Psoas muscle (tissue), 7 donors: ENCODE measurements at regions not wholly inside any gene's neighbourhood (a gene's known extent, or its start where the extent isn't known, plus 50 kb on each side); places are given as distances from the start of the nearest gene placed in this dataset.
A peak's percentile ranks its signal among the peaks of the same experiment; 100 is the strongest.

Source experiments
- ATAC-seq, 4 donors: fragments of 200-7000 bp; cut with Tn5 transposase; one replicate each; pipeline ENCODE4 v1.9.1; 2020; ENCODE audit warnings: moderate library complexity in 3 of 4, mild to moderate bottlenecking in 2 of 4
- DNase-seq, 2 donors: peaks; one replicate each; pipeline ENCODE4 v3.0.0-alpha.2; 2020
- H3K27ac ChIP-seq: fragments of 200-600 bp; one replicate; pipeline ENCODE4 v1.8.0; 2022
- H3K27me3 ChIP-seq, 3 donors: fragments of 200-600 bp in 1 of 3; one replicate each; pipeline versions ENCODE4 v1.6.1 to v1.8.0; 2013 to 2022; ENCODE audit warnings: low read length in 2 of 3, mild to moderate bottlenecking in 2 of 3, moderate library complexity in 1 of 3; ENCODE audit not compliant: insufficient read depth in 3 of 3
- H3K36me3 ChIP-seq, 2 donors: fragments of 200-600 bp in 1 of 2; one replicate each; pipeline versions ENCODE4 v1.6.1 to v1.8.0; 2013 to 2022; ENCODE audit warnings: low read depth in 1 of 2, mild to moderate bottlenecking in 1 of 2, moderate library complexity in 1 of 2; ENCODE audit not compliant: insufficient read depth in 1 of 2
- H3K4me1 ChIP-seq: fragments of 200-600 bp; one replicate; pipeline ENCODE4 v1.8.0; 2022
- H3K4me3 ChIP-seq: fragments of 200-600 bp; one replicate; pipeline ENCODE4 v1.8.0; 2022; ENCODE audit warnings: mild to moderate bottlenecking
- H3K9me3 ChIP-seq: fragments of 200-600 bp; one replicate; pipeline ENCODE4 v1.8.0; 2022
- WGBS, 3 donors: extraction: QIAGEN DNeasy Blood & Tissue Kit; methylation state at CpG; one replicate each; pipeline versions ENCODE4 v1.1.6 to v1.1.7; 2013; 5-methylcytosine and 5-hydroxymethylcytosine counted together
- intact Hi-C, 2 donors: fragments of 100-400 bp; cut with DNase I; formaldehyde crosslinking; loops; one replicate each; pipeline versions ENCODE4 v1.11.0 to v1.14.2; 2022
- TF ChIP-seq, protein P1 (sequence below): fragments of 200-600 bp; IDR thresholded peaks from one replicate; pipeline ENCODE4 v1.8.0; 2022; ENCODE audit warnings: antibody characterized with exemption
- donor health status: healthy with polysubstance abuse.
- donor health status: DM: no; HTN: no; CAD: no; lungs with moderate emphysema.
- donor health status: Bipolar disorder and iron deficiency.
- donor health status: healthy.
- donor health status: DM: yes; HTN: yes; CAD: no.
- donor health status: DM: no; HTN: no; CAD: no.
- donor health status: DM: yes; HTN: yes; CAD: no.

GRCh38 chr13:107452833-107453232, 762.5 kb downstream of the LIG4 start:
- no peak for DNase-seq
- ATAC-seq: no peak
- Histone ChIP-seq H3K27ac (no peak overlapping the region), H3K4me1 (no peaks in the 10 kb centered on the region), H3K4me3 (no peak overlapping the region), H3K36me3 (no peaks in the 10 kb centered on the region), H3K27me3 (no peaks in the 10 kb centered on the region), H3K9me3 (no peaks in the 10 kb centered on the region)
- intact Hi-C loops: no loop called here
- WGBS, 3 donors: 89 to 95% (median 89%) methylated on average over 2 of the region's 2 CpGs
- TF ChIP-seq, protein P1, sequence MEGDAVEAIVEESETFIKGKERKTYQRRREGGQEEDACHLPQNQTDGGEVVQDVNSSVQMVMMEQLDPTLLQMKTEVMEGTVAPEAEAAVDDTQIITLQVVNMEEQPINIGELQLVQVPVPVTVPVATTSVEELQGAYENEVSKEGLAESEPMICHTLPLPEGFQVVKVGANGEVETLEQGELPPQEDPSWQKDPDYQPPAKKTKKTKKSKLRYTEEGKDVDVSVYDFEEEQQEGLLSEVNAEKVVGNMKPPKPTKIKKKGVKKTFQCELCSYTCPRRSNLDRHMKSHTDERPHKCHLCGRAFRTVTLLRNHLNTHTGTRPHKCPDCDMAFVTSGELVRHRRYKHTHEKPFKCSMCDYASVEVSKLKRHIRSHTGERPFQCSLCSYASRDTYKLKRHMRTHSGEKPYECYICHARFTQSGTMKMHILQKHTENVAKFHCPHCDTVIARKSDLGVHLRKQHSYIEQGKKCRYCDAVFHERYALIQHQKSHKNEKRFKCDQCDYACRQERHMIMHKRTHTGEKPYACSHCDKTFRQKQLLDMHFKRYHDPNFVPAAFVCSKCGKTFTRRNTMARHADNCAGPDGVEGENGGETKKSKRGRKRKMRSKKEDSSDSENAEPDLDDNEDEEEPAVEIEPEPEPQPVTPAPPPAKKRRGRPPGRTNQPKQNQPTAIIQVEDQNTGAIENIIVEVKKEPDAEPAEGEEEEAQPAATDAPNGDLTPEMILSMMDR: no peak

GRCh38 chr13:107450931-107451330, 764.4 kb downstream of the LIG4 start:
- Histone ChIP-seq H3K4me1 (no peaks in the 10 kb centered on the region), H3K27ac (no peak overlapping the region), H3K27me3 (no peaks in the 10 kb centered on the region), H3K36me3 (no peaks in the 10 kb centered on the region), H3K9me3 (no peaks in the 10 kb centered on the region), H3K4me3 (no peak overlapping the region)
- peak in 1 of 2 donors; percentile 28 for DNase-seq
- TF ChIP-seq, protein P1: no peak
- 47 to 55% (median 55%) methylated on average over 10 of the region's 10 CpGs for WGBS, 3 donors
- intact Hi-C loops: no loop called here
- no peak for ATAC-seq

GRCh38 chr13:107450431-107450830, 764.9 kb downstream of the LIG4 start:
- H3K27me3 ChIP-seq: no peaks in the 10 kb centered on the region
- DNase-seq (no peak), ATAC-seq (no peak)
- TF ChIP-seq, protein P1: no peak
- intact Hi-C loops: no loop called here
- 51 to 74% (median 68%) methylated on average over 6 of the region's 6 CpGs for WGBS, 3 donors
- no peak overlapping the region for H3K4me3 ChIP-seq
- no peaks in the 10 kb centered on the region for H3K36me3 ChIP-seq
- H3K4me1 ChIP-seq: no peaks in the 10 kb centered on the region
- H3K27ac ChIP-seq: no peak overlapping the region
- H3K9me3 ChIP-seq: no peaks in the 10 kb centered on the region

GRCh38 chr13:107447591-107447990, 767.7 kb downstream of the LIG4 start:
- H3K27ac ChIP-seq: no peak overlapping the region
- no peaks in the 10 kb centered on the region for H3K27me3 ChIP-seq
- intact Hi-C loops: no loop called here
- DNase-seq (no peak), ATAC-seq (no peak)
- WGBS, 3 donors: 62 to 77% (median 66%) methylated on average over 4 of the region's 4 CpGs
- H3K4me1 ChIP-seq: no peaks in the 10 kb centered on the region
- TF ChIP-seq, protein P1: no peak
- H3K36me3 ChIP-seq: no peaks in the 10 kb centered on the region
- H3K9me3 ChIP-seq: no peaks in the 10 kb centered on the region
- H3K4me3 ChIP-seq: no peak overlapping the region

- intact Hi-C loops: no loop called here
- Histone ChIP-seq H3K27me3 (no peaks in the 10 kb centered on the region), H3K9me3 (no peaks in the 10 kb centered on the region), H3K4me1 (no peaks in the 10 kb centered on the region), H3K36me3 (no peaks in the 10 kb centered on the region), H3K27ac (no peak overlapping the region), H3K4me3 (no peak overlapping the region)
- DNase-seq (no peak), ATAC-seq (no peak)
- WGBS, 3 donors: 63 to 72% (median 70%) methylated on average over 3 of the region's 3 CpGs
- TF ChIP-seq, protein P1: no peak
These were observed 774.1 kb downstream of the LIG4 start for GRCh38 chr13:107441279-107441678.
